Stimulated activated effector memory CD8-positive, alpha-beta T cell treated with anti-CD3 and anti-CD28 coated beads, Interleukin-12 subunit alpha, Interleukin-12 subunit beta, amount 100 ng/mL, for 72 hours (primary cell): ENCODE measurements at regions not wholly inside any gene's neighbourhood (a gene's known extent, or its start where the extent isn't known, plus 50 kb on each side); places are given as distances from the start of the nearest gene placed in this dataset.
A peak's percentile ranks its signal among the peaks of the same experiment; 100 is the strongest.
"Not testable (repeated sequence)": the region's sequence is repeated elsewhere in the genome, so short reads cannot be mapped to it uniquely, and the experiment has no call there.

Experiments used
- ATAC-seq: fragments of 150-1000 bp; cut with Tn5 transposase; 2 replicates; pipeline ENCODE4 v1.10.0; 2021
- DNase-seq, 2 donors: peaks; one replicate each; pipeline ENCODE4 v3.0.0; 2021 to 2022; ENCODE audit warnings: low spot score in 2 of 2
- H3K27ac Mint-ChIP-seq: one replicate; pipeline ENCODE4 v1.8.0; 2022; ENCODE audit warnings: mild to moderate bottlenecking, mixed read lengths
- H3K36me3 Mint-ChIP-seq: one replicate; pipeline ENCODE4 v1.8.0; 2022; ENCODE audit warnings: mild to moderate bottlenecking, mixed read lengths
- H3K4me1 Mint-ChIP-seq: one replicate; pipeline ENCODE4 v1.8.0; 2022; ENCODE audit warnings: mixed read lengths
- H3K4me3 Mint-ChIP-seq: one replicate; pipeline ENCODE4 v1.8.0; 2022; ENCODE audit warnings: mild to moderate bottlenecking, mixed read lengths
- H3K9me3 Mint-ChIP-seq: one replicate; pipeline ENCODE4 v1.8.0; 2022; ENCODE audit warnings: mixed read lengths

GRCh38 chr13:39930544-39931444, 275.3 kb downstream of the COG6 start:
- DNase-seq (no peak), ATAC-seq (no peak)
- Mint-ChIP-seq H3K27ac (no peak overlapping the region), H3K36me3 (no peaks in the 10 kb centered on the region), H3K9me3 (peaks cover 2% of the 10 kb centered on the region), H3K4me3 (no peak overlapping the region), H3K4me1 (peaks cover 6% of the 10 kb centered on the region)

- ATAC-seq (no peak), DNase-seq (no peak)
- H3K27ac Mint-ChIP-seq = no peak overlapping the region
- no peaks in the 10 kb centered on the region for H3K36me3 Mint-ChIP-seq
- no peaks in the 10 kb centered on the region for H3K9me3 Mint-ChIP-seq
- no peak overlapping the region for H3K4me3 Mint-ChIP-seq
- H3K4me1 Mint-ChIP-seq = peaks cover 6% of the 10 kb centered on the region
These were observed 276.0 kb downstream of the COG6 start for GRCh38 chr13:39931505-39931904.

- ATAC-seq, H3K9me3 Mint-ChIP-seq, H3K4me1 Mint-ChIP-seq, H3K36me3 Mint-ChIP-seq, H3K27ac Mint-ChIP-seq, DNase-seq, H3K4me3 Mint-ChIP-seq: not testable (repeated sequence)
These were observed 277.1 kb downstream of the COG6 start for GRCh38 chr13:39932514-39932913.

- Mint-ChIP-seq H3K4me3 (no peak overlapping the region), H3K9me3 (no peaks in the 10 kb centered on the region), H3K27ac (no peak overlapping the region), H3K36me3 (no peaks in the 10 kb centered on the region), H3K4me1 (peaks cover 2% of the 10 kb centered on the region)
- ATAC-seq (peak; percentile 72), DNase-seq (no peak)
These were observed 279.7 kb downstream of the COG6 start for GRCh38 chr13:39935155-39935554.

GRCh38 chr13:39938596-39938995, 283.1 kb downstream of the COG6 start:
- peaks cover 9% of the 10 kb centered on the region for H3K4me1 Mint-ChIP-seq
- DNase-seq (no peak), ATAC-seq (no peak)
- no peaks in the 10 kb centered on the region for H3K36me3 Mint-ChIP-seq
- no peaks in the 10 kb centered on the region for H3K9me3 Mint-ChIP-seq
- no peak overlapping the region for H3K4me3 Mint-ChIP-seq
- H3K27ac Mint-ChIP-seq = no peak overlapping the region

- no peaks in the 10 kb centered on the region for H3K36me3 Mint-ChIP-seq
- ATAC-seq (no peak), DNase-seq (no peak)
- no peaks in the 10 kb centered on the region for H3K9me3 Mint-ChIP-seq
- peaks cover 9% of the 10 kb centered on the region for H3K4me1 Mint-ChIP-seq
- no peak overlapping the region for H3K4me3 Mint-ChIP-seq
- no peak overlapping the region for H3K27ac Mint-ChIP-seq
These were observed 285.8 kb downstream of the COG6 start for GRCh38 chr13:39941236-39941635.

- peaks cover 9% of the 10 kb centered on the region for H3K4me1 Mint-ChIP-seq
- peak overlapping the region; percentile 3 for H3K27ac Mint-ChIP-seq
- no peaks in the 10 kb centered on the region for H3K9me3 Mint-ChIP-seq
- H3K4me3 Mint-ChIP-seq = no peak overlapping the region
- no peaks in the 10 kb centered on the region for H3K36me3 Mint-ChIP-seq
- ATAC-seq (no peak), DNase-seq (no peak)
These were observed 286.6 kb downstream of the COG6 start for GRCh38 chr13:39941911-39942551.

- Mint-ChIP-seq H3K4me3 (no peak overlapping the region), H3K4me1 (peaks cover 9% of the 10 kb centered on the region), H3K9me3 (no peaks in the 10 kb centered on the region), H3K27ac (peak overlapping the region; percentile 3), H3K36me3 (no peaks in the 10 kb centered on the region)
- peak; percentile 48 to 74 for DNase-seq
- ATAC-seq = peak; percentile 97
These were observed 287.3 kb downstream of the COG6 start for GRCh38 chr13:39942552-39943273.

- no peaks in the 10 kb centered on the region for H3K36me3 Mint-ChIP-seq
- peaks cover 9% of the 10 kb centered on the region for H3K4me1 Mint-ChIP-seq
- DNase-seq (no peak), ATAC-seq (no peak)
- H3K27ac Mint-ChIP-seq = no peak overlapping the region
- H3K9me3 Mint-ChIP-seq = no peaks in the 10 kb centered on the region
- no peak overlapping the region for H3K4me3 Mint-ChIP-seq
These were observed 288.2 kb downstream of the COG6 start for GRCh38 chr13:39943711-39944110.

GRCh38 chr13:39945226-39945625, 289.8 kb downstream of the COG6 start:
- H3K4me3 Mint-ChIP-seq = no peak overlapping the region
- no peak overlapping the region for H3K27ac Mint-ChIP-seq
- H3K36me3 Mint-ChIP-seq = no peaks in the 10 kb centered on the region
- H3K9me3 Mint-ChIP-seq = no peaks in the 10 kb centered on the region
- ATAC-seq (no peak), DNase-seq (no peak)
- peaks cover 9% of the 10 kb centered on the region for H3K4me1 Mint-ChIP-seq

- no peaks in the 10 kb centered on the region for H3K36me3 Mint-ChIP-seq
- DNase-seq (no peak), ATAC-seq (no peak)
- H3K4me1 Mint-ChIP-seq = peaks cover 9% of the 10 kb centered on the region
- no peak overlapping the region for H3K27ac Mint-ChIP-seq
- H3K4me3 Mint-ChIP-seq = no peak overlapping the region
- no peaks in the 10 kb centered on the region for H3K9me3 Mint-ChIP-seq
These were observed 291.3 kb downstream of the COG6 start for GRCh38 chr13:39946769-39947168.

- Mint-ChIP-seq H3K4me3 (no peak overlapping the region), H3K27ac (no peak overlapping the region), H3K4me1 (peaks cover 20% of the 10 kb centered on the region), H3K9me3 (no peaks in the 10 kb centered on the region), H3K36me3 (no peaks in the 10 kb centered on the region)
- DNase-seq (no peak), ATAC-seq (no peak)
These were observed 295.8 kb downstream of the COG6 start for GRCh38 chr13:39951301-39951700.

- Mint-ChIP-seq H3K27ac (peak overlapping the region; percentile 39), H3K4me1 (peaks cover 32% of the 10 kb centered on the region), H3K36me3 (no peaks in the 10 kb centered on the region), H3K4me3 (no peak overlapping the region), H3K9me3 (no peaks in the 10 kb centered on the region)
- DNase-seq = no peak
- ATAC-seq = no peak
These were observed 297.1 kb downstream of the COG6 start for GRCh38 chr13:39952249-39953233.

- no peak overlapping the region for H3K4me3 Mint-ChIP-seq
- H3K27ac Mint-ChIP-seq = no peak overlapping the region
- ATAC-seq (no peak), DNase-seq (no peak)
- H3K9me3 Mint-ChIP-seq = no peaks in the 10 kb centered on the region
- peaks cover 43% of the 10 kb centered on the region for H3K4me1 Mint-ChIP-seq
- H3K36me3 Mint-ChIP-seq = no peaks in the 10 kb centered on the region
These were observed 299.0 kb downstream of the COG6 start for GRCh38 chr13:39954476-39954875.
